PFSK-1 (cell line): ENCODE measurements at regions not wholly inside any gene's neighbourhood (a gene's known extent, or its start where the extent isn't known, plus 50 kb on each side); places are given as distances from the start of the nearest gene placed in this dataset.

Experiments used
- FOXP2 ChIP-seq: optimal IDR thresholded peaks from 2 replicates; pipeline ENCODE3; 2011; ENCODE audit warnings: borderline replicate concordance, control low read depth, inconsistent platforms; ENCODE audit not compliant: insufficient read depth; ENCODE audit errors: extremely low read length, extremely low read depth
- POLR2AphosphoS5 ChIP-seq: IDR thresholded peaks from 2 replicates; pipeline ENCODE4 v1.6.1; 2012; ENCODE audit warnings: low read depth, mild to moderate bottlenecking, control low read depth, low read length, moderate library complexity
- SIN3A ChIP-seq: IDR thresholded peaks from 2 replicates; pipeline ENCODE4 v1.6.1; 2012; ENCODE audit warnings: mild to moderate bottlenecking, low read length, moderate library complexity, borderline replicate concordance; ENCODE audit not compliant: insufficient read depth
- TAF1 ChIP-seq: IDR thresholded peaks from 2 replicates; pipeline ENCODE4 v1.6.1; 2012; ENCODE audit warnings: low read length, control low read depth, borderline replicate concordance; ENCODE audit not compliant: insufficient read depth
- TF ChIP-seq, protein P1 (sequence below), 2 experiments: IDR thresholded peaks; 2 replicates each; pipeline versions ENCODE4 v1.6.1 to v1.8.0; 2011 to 2012; ENCODE audit warnings: low read depth in 2 of 2, low read length in 2 of 2, control low read depth in 1 of 2, inconsistent platforms in 1 of 2, mild to moderate bottlenecking in 1 of 2, moderate library complexity in 1 of 2; ENCODE audit not compliant: insufficient read depth in 1 of 2

DNA sequence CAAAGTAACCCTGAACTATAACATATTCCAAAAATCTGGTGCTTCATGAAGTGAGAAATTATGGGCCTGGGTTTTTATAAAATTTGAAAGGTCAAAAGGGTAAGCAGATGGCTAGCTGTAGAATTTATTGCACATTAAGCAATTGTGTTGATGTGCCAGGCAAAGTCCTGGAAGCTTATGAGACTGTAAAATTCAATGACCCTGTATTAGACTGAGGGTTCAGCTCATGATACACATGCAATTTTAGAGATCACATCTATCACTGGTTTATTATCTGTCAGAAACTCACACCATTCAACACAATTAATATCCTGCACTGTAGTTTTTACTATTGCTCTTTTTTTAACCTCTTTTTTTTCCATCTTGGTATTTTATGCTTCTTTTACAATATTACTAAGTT is 1162.6 kb upstream of the SLC39A10 start:
- TF ChIP-seq FOXP2 = no peak
- TF ChIP-seq POLR2AphosphoS5 = no peak
- TF ChIP-seq SIN3A = no peak
- TF ChIP-seq TAF1 = no peak

DNA sequence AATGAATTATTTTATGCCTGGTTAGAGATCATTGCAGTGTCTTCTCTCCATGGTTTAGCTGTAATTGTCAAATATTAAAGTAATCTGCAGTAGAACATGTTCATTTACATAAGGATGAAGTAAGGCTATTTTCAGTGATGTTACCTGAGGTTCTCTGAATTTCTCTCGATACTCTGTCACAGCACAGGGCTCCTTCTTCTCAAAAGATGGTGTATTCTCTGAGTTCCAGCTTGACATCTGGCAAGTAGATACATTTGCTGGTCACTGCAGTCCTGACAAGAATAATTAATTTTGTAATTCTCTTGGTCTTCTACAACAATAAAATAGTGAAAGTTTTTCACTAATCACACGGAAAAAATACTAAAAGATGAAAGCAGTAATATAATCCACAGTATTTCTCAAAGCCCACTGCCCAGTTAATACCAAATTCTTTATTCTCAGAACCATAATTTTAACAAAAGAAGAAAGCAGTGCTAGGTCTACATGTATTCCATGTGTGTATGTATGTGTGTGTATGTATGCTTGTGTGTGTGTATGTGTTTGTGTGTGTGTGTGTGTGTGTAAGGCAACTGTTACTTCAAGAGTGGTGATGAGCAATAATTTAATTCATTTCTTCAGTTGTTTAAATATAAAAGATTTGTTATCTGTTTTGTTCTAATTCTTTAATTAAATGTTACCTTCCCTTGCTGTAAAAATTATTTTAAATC is 1165.5 kb upstream of the SLC39A10 start:
- TF ChIP-seq POLR2AphosphoS5 = no peak
- no peak for TF ChIP-seq TAF1
- TF ChIP-seq SIN3A = no peak
- no peak for TF ChIP-seq FOXP2
- TF ChIP-seq, protein P1, sequence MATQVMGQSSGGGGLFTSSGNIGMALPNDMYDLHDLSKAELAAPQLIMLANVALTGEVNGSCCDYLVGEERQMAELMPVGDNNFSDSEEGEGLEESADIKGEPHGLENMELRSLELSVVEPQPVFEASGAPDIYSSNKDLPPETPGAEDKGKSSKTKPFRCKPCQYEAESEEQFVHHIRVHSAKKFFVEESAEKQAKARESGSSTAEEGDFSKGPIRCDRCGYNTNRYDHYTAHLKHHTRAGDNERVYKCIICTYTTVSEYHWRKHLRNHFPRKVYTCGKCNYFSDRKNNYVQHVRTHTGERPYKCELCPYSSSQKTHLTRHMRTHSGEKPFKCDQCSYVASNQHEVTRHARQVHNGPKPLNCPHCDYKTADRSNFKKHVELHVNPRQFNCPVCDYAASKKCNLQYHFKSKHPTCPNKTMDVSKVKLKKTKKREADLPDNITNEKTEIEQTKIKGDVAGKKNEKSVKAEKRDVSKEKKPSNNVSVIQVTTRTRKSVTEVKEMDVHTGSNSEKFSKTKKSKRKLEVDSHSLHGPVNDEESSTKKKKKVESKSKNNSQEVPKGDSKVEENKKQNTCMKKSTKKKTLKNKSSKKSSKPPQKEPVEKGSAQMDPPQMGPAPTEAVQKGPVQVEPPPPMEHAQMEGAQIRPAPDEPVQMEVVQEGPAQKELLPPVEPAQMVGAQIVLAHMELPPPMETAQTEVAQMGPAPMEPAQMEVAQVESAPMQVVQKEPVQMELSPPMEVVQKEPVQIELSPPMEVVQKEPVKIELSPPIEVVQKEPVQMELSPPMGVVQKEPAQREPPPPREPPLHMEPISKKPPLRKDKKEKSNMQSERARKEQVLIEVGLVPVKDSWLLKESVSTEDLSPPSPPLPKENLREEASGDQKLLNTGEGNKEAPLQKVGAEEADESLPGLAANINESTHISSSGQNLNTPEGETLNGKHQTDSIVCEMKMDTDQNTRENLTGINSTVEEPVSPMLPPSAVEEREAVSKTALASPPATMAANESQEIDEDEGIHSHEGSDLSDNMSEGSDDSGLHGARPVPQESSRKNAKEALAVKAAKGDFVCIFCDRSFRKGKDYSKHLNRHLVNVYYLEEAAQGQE (IDR thresholded peaks at IDR 0.05; ENCODE audit: insufficient read depth in 1 of 2, low read depth in 2 of 2, low read length in 2 of 2) = no peak

DNA sequence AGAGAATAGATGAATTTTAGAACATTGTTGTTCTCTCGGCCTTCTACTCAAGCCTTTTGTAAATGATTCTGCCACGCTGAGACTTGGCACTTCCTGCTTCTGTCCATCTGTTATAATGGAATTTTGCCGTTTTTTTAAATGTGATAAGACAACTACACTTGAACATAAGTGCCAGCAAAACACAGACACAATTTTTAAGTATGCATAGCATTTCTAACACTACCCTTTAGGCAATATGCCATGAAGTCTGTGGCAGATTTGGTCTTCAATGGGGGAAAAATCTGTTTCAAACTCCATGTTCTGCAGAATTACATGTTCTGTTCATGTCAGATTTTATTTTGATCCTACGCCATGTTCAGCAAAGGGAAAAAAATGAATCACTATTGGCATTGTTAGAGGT is 1170.7 kb upstream of the SLC39A10 start:
- TF ChIP-seq TAF1 (no peak), FOXP2 (no peak), POLR2AphosphoS5 (no peak), SIN3A (no peak)
- TF ChIP-seq, protein P1 (IDR thresholded peaks at IDR 0.05; ENCODE audit: insufficient read depth in 1 of 2, low read depth in 2 of 2, low read length in 2 of 2) = no peak

DNA sequence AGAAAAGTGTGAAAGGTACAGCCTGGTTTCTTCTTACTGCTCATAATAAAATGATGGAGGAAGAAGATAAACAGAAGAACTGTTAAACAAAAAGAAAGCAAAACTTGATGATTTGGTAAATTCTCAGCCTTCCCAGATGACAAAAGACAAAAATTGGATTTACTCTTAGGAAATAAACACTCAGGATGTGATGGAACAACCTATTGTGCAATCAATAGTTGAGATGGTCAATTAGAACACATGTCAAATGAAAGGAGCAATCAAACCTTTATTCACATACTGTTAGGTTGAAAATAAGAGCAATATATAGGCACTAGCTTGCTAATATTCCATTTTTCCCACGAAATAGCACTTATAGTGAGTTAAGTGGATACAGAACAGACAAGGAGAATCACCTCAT is 1174.0 kb upstream of the SLC39A10 start:
- TF ChIP-seq SIN3A = no peak
- TF ChIP-seq POLR2AphosphoS5 = no peak
- no peak for TF ChIP-seq FOXP2
- TF ChIP-seq, protein P1 (IDR thresholded peaks at IDR 0.05; ENCODE audit: insufficient read depth in 1 of 2, low read depth in 2 of 2, low read length in 2 of 2) = no peak
- TF ChIP-seq TAF1 = no peak

DNA sequence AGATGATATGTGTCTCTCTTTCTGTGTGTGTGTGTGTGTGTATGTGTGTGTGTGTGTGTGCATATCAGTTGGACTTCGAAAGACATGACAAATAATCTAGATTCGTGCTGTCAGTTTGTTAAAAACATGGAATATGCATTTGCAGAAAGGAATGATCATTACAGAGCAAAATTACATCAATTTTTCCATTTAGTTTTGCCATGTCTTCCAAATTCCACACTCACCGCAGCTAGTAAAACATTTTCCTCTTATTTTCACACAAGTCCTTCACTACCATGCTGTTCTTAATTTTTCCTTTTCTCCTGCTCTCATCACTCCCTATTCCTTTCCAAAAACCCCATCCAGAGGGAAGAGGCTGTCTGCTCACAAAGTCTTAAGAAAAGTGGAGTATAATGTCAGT is 1191.4 kb upstream of the SLC39A10 start:
- no peak for TF ChIP-seq TAF1
- no peak for TF ChIP-seq POLR2AphosphoS5
- TF ChIP-seq, protein P1 (IDR thresholded peaks at IDR 0.05; ENCODE audit: insufficient read depth in 1 of 2, low read depth in 2 of 2, low read length in 2 of 2) = no peak
- no peak for TF ChIP-seq FOXP2
- TF ChIP-seq SIN3A = no peak
